H1 (cell line): ENCODE measurements at regions not wholly inside any gene's neighbourhood (a gene's known extent, or its start where the extent isn't known, plus 50 kb on each side); places are given as distances from the start of the nearest gene placed in this dataset.

Experiments
- KDM4A ChIP-seq: IDR thresholded peaks from one replicate; pipeline ENCODE4 v1.7.1; 2012; ENCODE audit warnings: low read depth, mild to moderate bottlenecking, moderate library complexity, low read length, inconsistent platforms; ENCODE audit not compliant: severe bottlenecking
- RNF2 ChIP-seq: fragments of 200-900, 300-1000 bp; sonication (generic); IDR thresholded peaks from 2 replicates; pipeline ENCODE4 v1.7.1; 2016; ENCODE audit warnings: borderline replicate concordance, low read depth, mild to moderate bottlenecking, antibody characterized with exemption, low read length; ENCODE audit not compliant: poor library complexity, severe bottlenecking; ENCODE audit errors: missing control alignments

GRCh38 chr15:92291900-92292299 lies 101.8 kb upstream of the ST8SIA2 start (continued):
- TF ChIP-seq RNF2 (no peak), KDM4A (no peak)
